Skeletal muscle satellite cell (primary cell): ENCODE measurements at regions not wholly inside any gene's neighbourhood (a gene's known extent, or its start where the extent isn't known, plus 50 kb on each side); places are given as distances from the start of the nearest gene placed in this dataset.

ENCODE experiments used
- H3K27me3 ChIP-seq: 2 replicates; pipeline ENCODE4 v1.7.0; 2013; ENCODE audit warnings: low read length; ENCODE audit not compliant: control insufficient read depth, insufficient read depth
- H3K36me3 ChIP-seq: 2 replicates; pipeline ENCODE4 v1.7.0; 2013; ENCODE audit warnings: mild to moderate bottlenecking, control low read depth, low read length; ENCODE audit not compliant: insufficient read depth
- H3K4me1 ChIP-seq: 2 replicates; pipeline ENCODE4 v1.7.0; 2013; ENCODE audit warnings: low read length; ENCODE audit not compliant: control insufficient read depth, insufficient read depth
- H3K4me2 ChIP-seq: 2 replicates; pipeline ENCODE4 v1.7.0; 2013; ENCODE audit warnings: mild to moderate bottlenecking, low read length
- H3K4me3 ChIP-seq: 2 replicates; pipeline ENCODE4 v1.7.0; 2013; ENCODE audit warnings: low read length
- H3K9ac ChIP-seq: 2 replicates; pipeline ENCODE4 v1.7.0; 2013; ENCODE audit warnings: mild to moderate bottlenecking, low read depth, low read length, moderate library complexity
- H3K9me3 ChIP-seq: replicated peaks from 2 replicates; pipeline ENCODE4 v1.7.0; 2013; ENCODE audit warnings: mild to moderate bottlenecking, control low read depth, low read length

GRCh38 chrX:4249401-4249800 is 536.0 kb upstream of the PRKX start:
- Histone ChIP-seq H3K27me3 (no peaks in the 10 kb centered on the region), H3K4me1 (no peaks in the 10 kb centered on the region), H3K4me3 (no peak overlapping the region), H3K9me3 (peaks cover 4% of the 10 kb centered on the region), H3K9ac (no peak overlapping the region), H3K36me3 (no peaks in the 10 kb centered on the region), H3K4me2 (no peak overlapping the region)

GRCh38 chrX:4243759-4244158 is 530.3 kb upstream of the PRKX start:
- Histone ChIP-seq H3K4me3 (no peak overlapping the region), H3K27me3 (no peaks in the 10 kb centered on the region), H3K4me2 (no peak overlapping the region), H3K4me1 (no peaks in the 10 kb centered on the region), H3K9ac (no peak overlapping the region), H3K9me3 (peaks cover 4% of the 10 kb centered on the region), H3K36me3 (no peaks in the 10 kb centered on the region)

GRCh38 chrX:4240541-4241194 is 527.2 kb upstream of the PRKX start:
- no peak overlapping the region for H3K4me2 ChIP-seq
- H3K9me3 ChIP-seq = peaks cover 3% of the 10 kb centered on the region
- no peaks in the 10 kb centered on the region for H3K4me1 ChIP-seq
- H3K4me3 ChIP-seq = no peak overlapping the region
- H3K36me3 ChIP-seq = no peaks in the 10 kb centered on the region
- no peak overlapping the region for H3K9ac ChIP-seq
- no peaks in the 10 kb centered on the region for H3K27me3 ChIP-seq

- Histone ChIP-seq H3K4me2 (no peak overlapping the region), H3K9ac (no peak overlapping the region), H3K36me3 (no peaks in the 10 kb centered on the region), H3K9me3 (peaks cover 3% of the 10 kb centered on the region), H3K27me3 (no peaks in the 10 kb centered on the region), H3K4me1 (no peaks in the 10 kb centered on the region), H3K4me3 (no peak overlapping the region)
These were observed 526.4 kb upstream of the PRKX start for GRCh38 chrX:4239650-4240540.

- Histone ChIP-seq H3K27me3 (no peaks in the 10 kb centered on the region), H3K4me1 (no peaks in the 10 kb centered on the region), H3K9me3 (peaks cover 3% of the 10 kb centered on the region), H3K4me3 (no peak overlapping the region), H3K9ac (no peak overlapping the region), H3K4me2 (no peak overlapping the region), H3K36me3 (no peaks in the 10 kb centered on the region)
These were observed 525.5 kb upstream of the PRKX start for GRCh38 chrX:4238916-4239315.

GRCh38 chrX:4225086-4225485 is 511.6 kb upstream of the PRKX start:
- no peaks in the 10 kb centered on the region for H3K9me3 ChIP-seq
- H3K9ac ChIP-seq = no peak overlapping the region
- no peaks in the 10 kb centered on the region for H3K27me3 ChIP-seq
- no peaks in the 10 kb centered on the region for H3K36me3 ChIP-seq
- no peaks in the 10 kb centered on the region for H3K4me1 ChIP-seq
- no peak overlapping the region for H3K4me3 ChIP-seq
- no peak overlapping the region for H3K4me2 ChIP-seq

GRCh38 chrX:4206941-4207340 is 493.5 kb upstream of the PRKX start:
- Histone ChIP-seq H3K4me1 (no peaks in the 10 kb centered on the region), H3K4me2 (no peak overlapping the region), H3K9me3 (peaks cover 4% of the 10 kb centered on the region), H3K4me3 (no peak overlapping the region), H3K9ac (no peak overlapping the region), H3K36me3 (no peaks in the 10 kb centered on the region), H3K27me3 (no peaks in the 10 kb centered on the region)

GRCh38 chrX:4197971-4198370 is 484.5 kb upstream of the PRKX start:
- Histone ChIP-seq H3K4me2 (no peak overlapping the region), H3K9ac (no peak overlapping the region), H3K27me3 (no peaks in the 10 kb centered on the region), H3K9me3 (peaks cover 6% of the 10 kb centered on the region), H3K4me1 (no peaks in the 10 kb centered on the region), H3K36me3 (no peaks in the 10 kb centered on the region), H3K4me3 (no peak overlapping the region)

GRCh38 chrX:4193500-4194155 is 480.2 kb upstream of the PRKX start:
- Histone ChIP-seq H3K9me3 (peaks cover 6% of the 10 kb centered on the region), H3K4me3 (no peak overlapping the region), H3K9ac (no peak overlapping the region), H3K27me3 (no peaks in the 10 kb centered on the region), H3K4me1 (no peaks in the 10 kb centered on the region), H3K36me3 (no peaks in the 10 kb centered on the region), H3K4me2 (no peak overlapping the region)

- H3K9ac ChIP-seq = no peak overlapping the region
- no peaks in the 10 kb centered on the region for H3K27me3 ChIP-seq
- no peaks in the 10 kb centered on the region for H3K4me1 ChIP-seq
- H3K4me3 ChIP-seq = no peak overlapping the region
- peaks cover 3% of the 10 kb centered on the region for H3K9me3 ChIP-seq
- no peak overlapping the region for H3K4me2 ChIP-seq
- no peaks in the 10 kb centered on the region for H3K36me3 ChIP-seq
These were observed 472.9 kb upstream of the PRKX start for GRCh38 chrX:4186331-4186730.

GRCh38 chrX:4185086-4185485 is 471.6 kb upstream of the PRKX start:
- no peak overlapping the region for H3K4me2 ChIP-seq
- H3K9me3 ChIP-seq = peaks cover 3% of the 10 kb centered on the region
- no peaks in the 10 kb centered on the region for H3K36me3 ChIP-seq
- H3K4me3 ChIP-seq = no peak overlapping the region
- no peaks in the 10 kb centered on the region for H3K27me3 ChIP-seq
- no peak overlapping the region for H3K9ac ChIP-seq
- H3K4me1 ChIP-seq = no peaks in the 10 kb centered on the region
